HepG2 (cell line): ENCODE measurements at regions not wholly inside any gene's neighbourhood (a gene's known extent, or its start where the extent isn't known, plus 50 kb on each side); places are given as distances from the start of the nearest gene placed in this dataset.

Source experiments
- AFF4 ChIP-seq: sonication (generic); formaldehyde crosslinking; IDR thresholded peaks from 2 replicates; pipeline ENCODE4 v1.4.0; 2020; ENCODE audit warnings: missing genetic modification reagents
- AGO1 ChIP-seq: fragments of 200-400 bp; formaldehyde crosslinking; IDR thresholded peaks from 2 replicates; pipeline ENCODE4 v1.6.1; 2017; ENCODE audit warnings: mild to moderate bottlenecking, low read depth, low read length, moderate library complexity; ENCODE audit not compliant: poor library complexity, severe bottlenecking
- ATAD3A ChIP-seq: sonication (generic); formaldehyde crosslinking; IDR thresholded peaks from 2 replicates; pipeline ENCODE4 v1.4.0; 2020; ENCODE audit warnings: missing genetic modification reagents
- BORCS8-MEF2B ChIP-seq: sonication (generic); formaldehyde crosslinking; IDR thresholded peaks from 2 replicates; pipeline ENCODE4 v1.8.0; 2022; ENCODE audit warnings: mild to moderate bottlenecking, missing genetic modification reagents
- CENPT ChIP-seq: sonication (generic); formaldehyde crosslinking; IDR thresholded peaks from 2 replicates; pipeline ENCODE4 v1.8.0; 2022; ENCODE audit warnings: low read depth, mild to moderate bottlenecking, moderate library complexity, missing genetic modification reagents
- ERF ChIP-seq: IDR thresholded peaks from 2 replicates; pipeline ENCODE4 v1.6.1; 2018; ENCODE audit warnings: missing biosample characterization, missing genetic modification reagents
- HBP1 ChIP-seq: IDR thresholded peaks from 2 replicates; pipeline ENCODE4 v1.6.1; 2016; ENCODE audit warnings: low read depth, control low read depth
- HNF4G ChIP-seq, 2 experiments: sonication (generic) in 1 of 2; formaldehyde crosslinking in 1 of 2; IDR thresholded peaks; 2 replicates each; pipeline versions ENCODE4 v1.4.0 to v1.6.1; 2011 to 2020; ENCODE audit warnings: borderline replicate concordance in 2 of 2, low read depth in 2 of 2, mild to moderate bottlenecking in 2 of 2, low read length in 1 of 2, missing genetic modification reagents in 1 of 2, moderate library complexity in 1 of 2
- HOXA7 ChIP-seq: sonication (generic); formaldehyde crosslinking; IDR thresholded peaks from 2 replicates; pipeline ENCODE4 v1.8.1; 2022; ENCODE audit warnings: mild to moderate bottlenecking, missing genetic modification reagents, moderate library complexity
- MIER3 ChIP-seq: IDR thresholded peaks from 2 replicates; pipeline ENCODE4 v1.6.1; 2016; ENCODE audit warnings: missing compliant biosample characterization, borderline replicate concordance
- MYC ChIP-seq: sonication (generic); formaldehyde crosslinking; IDR thresholded peaks from 2 replicates; pipeline ENCODE4 v1.9.0; 2021; ENCODE audit warnings: missing genetic modification reagents, borderline replicate concordance
- NFIB ChIP-seq: sonication (generic); formaldehyde crosslinking; IDR thresholded peaks from 2 replicates; pipeline ENCODE4 v1.9.0; 2021; ENCODE audit warnings: missing genetic modification reagents, mild to moderate bottlenecking, borderline replicate concordance
- RBAK ChIP-seq: sonication (generic); formaldehyde crosslinking; IDR thresholded peaks from 2 replicates; pipeline ENCODE4 v1.5.1; 2020; ENCODE audit warnings: mild to moderate bottlenecking, missing genetic modification reagents
- SALL2 ChIP-seq: sonication (generic); formaldehyde crosslinking; IDR thresholded peaks from 2 replicates; pipeline ENCODE4 v1.8.1; 2023; ENCODE audit warnings: mild to moderate bottlenecking, missing genetic modification reagents, inconsistent platforms
- SMAD1 ChIP-seq: sonication (generic); formaldehyde crosslinking; IDR thresholded peaks from 2 replicates; pipeline ENCODE4 v1.4.0; 2020; ENCODE audit warnings: missing genetic modification reagents, low read depth, mild to moderate bottlenecking, borderline replicate concordance
- SOX5 ChIP-seq: IDR thresholded peaks from 2 replicates; pipeline ENCODE4 v1.6.1; 2016; ENCODE audit warnings: borderline replicate concordance
- ZBTB10 ChIP-seq: sonication (generic); formaldehyde crosslinking; IDR thresholded peaks from 2 replicates; pipeline ENCODE4 v1.4.0; 2020; ENCODE audit warnings: missing genetic modification reagents, borderline replicate concordance
- ZFP62 ChIP-seq: sonication (generic); formaldehyde crosslinking; IDR thresholded peaks from 2 replicates; pipeline ENCODE4 v1.4.0; 2020; ENCODE audit warnings: missing genetic modification reagents
- ZKSCAN1 ChIP-seq: fragments of 150-350 bp; IDR thresholded peaks from 2 replicates; pipeline ENCODE4 v1.6.1; 2014; ENCODE audit warnings: low read length
- ZNF121 ChIP-seq: sonication (generic); formaldehyde crosslinking; IDR thresholded peaks from 2 replicates; pipeline ENCODE4 v1.5.0; 2020; ENCODE audit warnings: mild to moderate bottlenecking, missing genetic modification reagents
- ZNF317 ChIP-seq: sonication (generic); formaldehyde crosslinking; IDR thresholded peaks from 2 replicates; pipeline ENCODE4 v1.5.0; 2020; ENCODE audit warnings: mild to moderate bottlenecking, missing genetic modification reagents
- ZNF468 ChIP-seq: sonication (generic); formaldehyde crosslinking; IDR thresholded peaks from 2 replicates; pipeline ENCODE4 v1.8.0; 2022; ENCODE audit warnings: mild to moderate bottlenecking, moderate library complexity, missing genetic modification reagents
- ZNF879 ChIP-seq: sonication (generic); formaldehyde crosslinking; IDR thresholded peaks from 2 replicates; pipeline ENCODE4 v1.8.1; 2023; ENCODE audit warnings: missing genetic modification reagents
- ZSCAN29 ChIP-seq: sonication (generic); formaldehyde crosslinking; conservative IDR thresholded peaks from 2 replicates; pipeline ENCODE4 v1.4.0; 2020; ENCODE audit warnings: mild to moderate bottlenecking, missing genetic modification reagents

- TF ChIP-seq ZSCAN29 (CRISPR knock-in tag) (peak; percentile 65; the same call in 1 of the 2 replicates), ERF (CRISPR knock-in tag) (peak; percentile 97), ZNF879 (no peak), CENPT (CRISPR knock-in tag) (no peak), ZNF317 (peak; percentile 73), MIER3 (CRISPR knock-in tag) (peak; percentile 97), BORCS8-MEF2B (CRISPR knock-in tag) (no peak), HOXA7 (CRISPR knock-in tag) (no peak), ATAD3A (CRISPR knock-in tag) (no peak), HBP1 (CRISPR knock-in tag) (peak; percentile 33; the same call in 1 of the 2 replicates), SMAD1 (CRISPR knock-in tag) (no peak), AGO1 (no peak), HNF4G (IDR thresholded peaks at IDR 0.05; ENCODE audit: borderline replicate concordance, low read depth, low read length) (peak; percentile 91; the same call in 1 of the 2 replicates), HNF4G (CRISPR knock-in tag; IDR thresholded peaks at IDR 0.05; ENCODE audit: borderline replicate concordance, low read depth) (peak; percentile 68; the same call in 1 of the 2 replicates), SOX5 (peak; percentile 96), ZFP62 (no peak), SALL2 (CRISPR knock-in tag) (peak; percentile 64; the same call in 1 of the 2 replicates), AFF4 (CRISPR knock-in tag) (no peak), NFIB (CRISPR knock-in tag) (no peak), ZNF468 (no peak), MYC (CRISPR knock-in tag) (peak; percentile 96), ZBTB10 (CRISPR knock-in tag) (no peak; the same call in 1 of the 2 replicates), ZNF121 (CRISPR knock-in tag) (peak; percentile 52; the same call in 1 of the 2 replicates), RBAK (CRISPR knock-in tag) (no peak), ZKSCAN1 (no peak)
Measured at GRCh38 chr3:16060358-16060852, 114.1 kb upstream of the GALNT15 start (continued).
